HG02943 (cell line): ENCODE measurements at regions not wholly inside any gene's neighbourhood (a gene's known extent, or its start where the extent isn't known, plus 50 kb on each side); places are given as distances from the start of the nearest gene placed in this dataset.
"Not testable (repeated sequence)": the region's sequence is repeated elsewhere in the genome, so short reads cannot be mapped to it uniquely, and the experiment has no call there.

Source experiments
- ATAC-seq: cut with Tn5 transposase; IDR thresholded peaks from one replicate; pipeline ENCODE4 v1.9.1; 2021; ENCODE audit warnings: mild to moderate bottlenecking, low read depth, moderate library complexity; ENCODE audit not compliant: unreplicated experiment

DNA sequence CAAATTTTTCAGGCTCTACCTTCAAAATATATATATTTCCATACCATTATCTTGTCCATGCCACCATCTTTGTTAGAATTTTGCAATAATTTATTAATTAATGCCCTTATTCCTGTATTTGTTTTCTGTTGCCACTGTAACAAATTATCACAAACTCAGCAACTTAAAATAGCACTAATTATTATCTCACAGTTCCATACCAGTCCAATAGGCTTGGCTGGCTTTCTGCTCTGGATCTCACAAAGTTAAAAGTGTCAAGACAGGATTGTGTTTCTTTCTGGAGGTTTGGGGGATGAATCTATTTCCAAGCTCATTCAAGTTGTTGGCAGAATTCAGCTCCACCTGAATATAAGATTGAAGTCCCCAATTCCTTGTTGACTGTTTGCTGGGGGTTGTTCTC is 58.6 kb upstream of the SLC38A4 start:
- ATAC-seq, result no peak

DNA sequence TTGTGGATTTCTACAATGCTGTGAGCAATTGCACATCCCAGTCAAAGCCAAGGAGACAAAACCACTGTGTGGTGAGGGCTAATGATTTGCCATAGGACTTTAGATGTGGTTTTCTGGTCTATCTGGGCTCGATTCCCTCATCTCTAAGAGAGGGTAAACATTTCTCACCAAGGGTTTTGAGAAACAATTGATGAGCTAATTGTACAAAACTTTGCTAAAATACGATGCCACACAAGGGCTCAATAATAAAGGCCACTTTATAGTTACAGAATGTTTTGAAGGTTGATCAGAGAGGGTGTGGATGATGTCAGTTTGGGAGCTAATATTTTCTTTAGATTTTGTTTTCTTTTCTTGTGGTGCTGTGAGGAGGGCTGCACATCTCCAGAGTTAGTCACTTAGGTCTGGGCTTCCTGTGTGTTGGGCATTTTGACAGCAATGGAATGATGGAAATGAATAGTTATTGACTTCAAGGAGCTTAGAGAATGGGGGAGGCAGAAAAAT is 60.8 kb upstream of the SLC38A4 start:
- ATAC-seq, result no peak

DNA sequence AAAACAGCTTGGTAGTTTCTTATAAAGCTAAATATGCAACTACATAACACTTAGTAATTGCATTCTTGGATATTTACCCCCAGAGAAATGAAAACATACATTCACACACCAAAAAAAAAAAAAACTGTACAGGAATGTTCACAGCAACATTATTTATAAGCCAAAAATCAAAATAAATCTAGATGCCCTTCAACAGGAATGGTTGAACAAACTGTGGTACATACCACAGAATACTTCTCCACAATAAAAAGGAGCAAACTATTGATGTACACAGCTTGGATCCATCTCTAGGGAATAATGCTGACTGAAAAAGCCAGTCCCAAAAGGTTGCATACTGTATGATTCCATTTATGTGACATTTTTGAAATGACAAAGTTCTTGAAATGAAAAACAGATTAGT is 62.1 kb upstream of the SLC38A4 start:
- ATAC-seq, result no peak

DNA sequence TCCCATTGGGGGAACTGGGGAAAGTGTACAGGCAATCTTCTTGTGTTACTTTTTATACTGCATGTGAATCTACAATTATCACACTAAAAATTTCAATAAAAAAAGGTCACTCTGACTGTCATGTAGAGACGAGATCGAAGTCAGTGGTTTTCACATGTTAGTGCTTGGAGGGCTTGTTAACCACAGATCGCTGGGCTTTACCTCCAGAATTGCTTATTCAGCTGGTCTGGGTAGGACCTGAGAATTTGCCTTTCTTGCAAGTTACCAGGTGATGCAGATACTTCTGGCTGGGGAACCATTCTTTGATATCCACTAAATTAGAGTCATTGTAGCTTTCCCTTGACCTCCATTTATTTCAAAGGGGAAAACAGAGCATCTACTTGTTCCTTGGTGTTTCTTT is 62.8 kb upstream of the SLC38A4 start:
- no peak for ATAC-seq

DNA sequence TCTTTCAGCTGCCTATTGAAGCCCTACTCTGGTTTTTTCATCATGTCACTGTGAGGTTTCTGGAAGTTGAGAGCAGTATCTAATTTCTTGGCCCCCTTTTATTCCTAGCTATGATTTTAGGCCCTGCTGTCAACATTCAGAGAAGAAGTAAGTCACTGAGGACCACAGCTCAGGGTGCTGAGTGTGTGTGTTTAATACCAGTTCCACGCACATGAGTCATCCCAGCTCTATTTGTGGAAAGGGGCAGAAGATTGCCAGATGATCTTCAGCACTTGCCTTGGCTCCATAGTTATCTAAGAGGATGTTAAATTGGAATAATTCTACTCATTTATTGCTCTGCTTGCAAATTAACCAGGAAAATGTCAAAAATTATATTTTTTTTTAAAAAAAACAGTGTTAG is 65.5 kb upstream of the SLC38A4 start:
- ATAC-seq, result no peak

DNA sequence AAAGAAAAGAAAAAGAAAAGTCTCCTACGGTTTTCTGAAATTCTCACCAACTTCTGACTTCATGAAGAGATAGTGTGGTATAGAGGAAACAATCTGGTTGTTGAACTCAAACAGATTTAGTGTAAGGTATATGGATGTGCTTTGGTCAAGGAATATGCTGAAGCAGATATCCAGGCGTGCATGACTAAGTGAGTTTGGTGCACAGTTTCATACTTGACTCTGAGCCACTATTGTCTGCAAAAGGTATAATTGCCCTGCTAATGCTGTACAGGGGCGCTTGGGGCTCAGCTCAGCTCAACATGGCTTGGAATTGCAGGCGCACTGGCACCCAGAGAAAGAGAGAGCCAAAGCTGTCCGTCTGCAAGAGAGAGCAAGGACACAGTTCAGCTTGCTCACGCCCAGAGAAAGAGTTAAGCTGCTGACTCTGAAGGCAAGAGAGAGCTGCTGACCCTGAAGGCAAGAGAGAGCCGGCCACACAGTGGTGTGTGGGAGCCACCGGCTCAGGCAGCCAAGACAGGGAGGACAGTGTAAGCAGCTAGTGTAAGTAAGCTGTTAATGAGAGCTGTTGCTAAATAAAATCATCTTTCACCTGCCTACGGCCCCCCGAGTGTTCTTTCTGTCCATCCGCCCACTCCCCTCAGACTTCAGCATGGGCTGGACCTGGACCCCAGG is 66.4 kb upstream of the SLC38A4 start:
- no peak for ATAC-seq

DNA sequence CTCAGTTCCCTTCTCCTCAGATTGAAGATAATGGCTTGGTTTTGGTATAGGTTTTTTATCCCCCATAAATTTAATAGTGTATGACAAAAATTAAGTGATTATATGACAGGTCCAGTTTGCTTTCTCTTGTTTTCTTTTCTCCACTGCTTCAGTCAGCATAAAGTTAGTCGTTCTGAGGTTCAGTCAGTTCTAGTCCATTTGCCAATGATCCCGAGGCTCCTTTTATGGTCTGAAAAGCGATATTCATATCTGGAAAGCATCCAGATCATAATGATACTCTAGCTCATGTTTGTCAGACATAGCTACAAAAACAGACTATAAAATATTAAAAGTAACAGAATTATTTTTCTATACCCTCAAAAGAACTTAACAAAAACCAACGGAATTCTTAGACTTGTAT is 67.1 kb upstream of the SLC38A4 start:
- ATAC-seq, result no peak

DNA sequence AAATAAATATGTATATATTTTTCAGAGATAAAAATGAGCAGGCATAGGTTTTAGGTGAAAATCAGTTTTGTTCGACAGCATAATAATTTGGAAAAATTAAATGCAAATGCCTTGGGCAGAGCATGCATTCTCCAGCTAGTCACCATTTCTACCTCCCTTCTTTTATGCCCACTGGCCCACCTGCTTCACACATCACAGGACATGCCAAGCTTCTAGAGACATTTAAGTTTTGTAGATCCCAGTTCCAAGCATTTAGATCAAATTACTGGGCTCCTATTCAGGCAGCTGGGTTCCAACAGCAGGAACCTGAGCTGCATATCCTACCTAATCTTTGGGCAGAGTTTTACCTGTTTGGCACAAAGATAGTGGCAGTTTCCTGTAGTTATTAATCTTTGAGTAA is 67.6 kb upstream of the SLC38A4 start:
- no peak for ATAC-seq

DNA sequence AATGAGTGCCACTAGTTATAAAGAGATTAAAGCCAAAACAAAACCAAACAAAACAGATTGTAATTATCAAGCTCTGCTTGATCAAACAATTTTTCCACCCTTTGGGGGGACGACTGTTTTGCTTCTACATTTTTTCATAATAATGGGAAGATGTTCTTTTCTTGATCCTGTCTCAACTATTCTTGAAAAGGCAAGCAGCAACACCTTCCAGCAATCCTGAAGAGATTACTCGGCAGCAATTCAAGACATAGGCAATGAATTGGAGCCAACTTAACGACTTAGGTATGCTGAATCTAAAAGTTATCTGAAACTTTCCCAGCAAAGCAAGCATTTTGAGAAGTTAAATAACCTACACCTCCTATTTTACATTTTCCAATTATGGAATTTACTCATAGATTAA is 69.9 kb upstream of the SLC38A4 start:
- ATAC-seq, result no peak

DNA sequence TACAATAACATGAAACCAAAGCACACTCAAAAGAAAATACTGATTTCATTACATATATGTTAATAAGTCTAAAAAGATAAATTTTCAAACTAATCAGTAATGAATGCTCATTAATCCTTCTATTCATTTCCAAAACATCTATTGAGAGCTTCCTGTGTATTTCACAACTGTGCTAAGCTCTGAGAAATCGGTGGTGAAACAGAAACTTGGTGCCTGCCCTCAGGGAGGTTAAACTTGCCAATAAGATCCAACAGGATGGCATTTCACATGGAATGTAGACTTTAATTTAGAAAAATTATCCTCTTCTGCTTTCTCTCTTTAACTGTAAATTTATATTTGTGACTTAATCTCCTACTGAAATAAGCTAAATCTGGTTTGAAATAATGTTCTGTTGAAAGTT is 70.9 kb upstream of the SLC38A4 start:
- no peak for ATAC-seq

DNA sequence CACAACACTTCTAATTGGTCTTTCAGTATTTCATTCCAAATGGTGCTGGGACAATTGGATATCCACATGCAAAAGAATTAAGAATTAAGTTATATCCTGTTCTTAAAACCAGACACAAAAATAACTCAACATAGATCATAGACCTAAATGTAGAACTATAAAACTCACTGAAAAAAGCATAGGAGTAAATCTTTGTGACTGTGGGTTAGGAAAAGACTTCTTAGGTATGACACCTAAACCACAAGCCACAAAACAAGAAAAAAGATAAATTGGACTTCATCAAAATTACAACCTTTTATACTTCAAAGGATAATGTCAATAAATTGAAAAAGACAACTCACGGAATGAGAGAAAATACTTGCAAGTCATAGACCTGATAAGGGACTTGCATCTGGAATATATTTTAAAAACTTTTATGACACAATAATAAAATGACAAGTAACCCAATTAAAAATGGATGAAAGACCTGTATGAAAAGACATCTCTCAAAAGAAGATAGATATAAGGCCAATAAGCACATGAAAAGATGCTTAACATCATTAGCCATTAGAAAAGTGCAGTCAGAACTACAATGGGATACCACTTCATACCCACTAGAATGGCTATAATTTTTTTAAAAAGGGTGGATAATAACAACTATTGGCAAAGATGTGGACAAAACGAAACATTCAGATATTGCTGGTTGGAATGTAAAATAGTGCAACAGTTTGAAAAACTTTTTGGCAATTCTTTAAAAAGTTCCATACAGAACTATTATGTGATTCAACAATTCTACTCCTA is 72.5 kb upstream of the SLC38A4 start:
- no peak for ATAC-seq

DNA sequence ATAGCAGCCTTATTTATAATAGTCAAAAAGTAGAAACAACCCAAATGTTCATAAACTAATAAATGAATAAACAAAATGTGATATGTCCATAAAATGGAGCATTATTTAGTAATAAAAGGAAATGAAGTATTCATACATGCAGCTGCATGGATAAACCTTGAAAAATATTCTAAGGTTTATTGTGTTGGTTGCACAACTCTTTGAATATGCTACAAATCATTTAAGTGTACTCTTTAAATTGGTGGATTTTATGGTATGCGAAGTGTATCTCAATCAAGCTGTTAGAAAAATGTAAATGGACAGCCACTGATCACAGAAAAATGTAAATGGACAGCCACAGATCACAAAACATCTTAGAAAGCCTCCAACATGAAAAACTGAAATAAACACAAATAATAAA is 73.2 kb upstream of the SLC38A4 start:
- no peak for ATAC-seq

DNA sequence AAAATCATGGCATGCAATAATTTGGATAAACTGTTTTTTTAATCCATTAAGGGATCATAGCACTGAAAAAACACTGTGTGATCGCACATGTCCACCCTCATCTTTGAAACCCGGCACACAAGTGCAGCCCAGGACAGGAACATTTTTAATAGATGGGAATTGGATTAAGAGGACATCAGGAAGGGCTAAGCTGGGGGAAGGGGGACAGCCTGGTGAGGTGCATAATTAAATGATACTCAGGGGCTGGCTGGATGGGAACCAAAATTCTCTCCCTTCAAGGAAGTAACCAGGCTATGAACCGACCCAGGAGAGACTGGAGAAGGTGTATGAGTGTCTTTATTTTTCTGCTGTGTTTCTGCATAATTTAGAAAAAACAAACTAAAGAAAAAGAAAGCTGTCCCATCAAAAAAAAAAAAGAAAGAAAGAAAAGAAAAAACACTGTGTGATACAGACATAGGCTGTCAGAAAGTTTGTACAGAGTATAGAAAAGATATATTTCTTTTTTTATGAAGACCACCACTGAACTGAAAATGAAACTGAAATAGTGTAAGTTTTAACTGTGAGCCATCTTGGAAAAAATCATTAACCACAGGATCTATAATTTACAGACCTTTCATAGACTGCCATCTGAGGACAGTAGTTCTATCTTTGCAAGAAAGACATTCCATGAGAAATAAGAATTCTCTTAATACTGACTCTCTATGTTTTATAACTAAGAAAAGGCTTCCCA is 75.1 kb upstream of the SLC38A4 start:
- no peak for ATAC-seq

DNA sequence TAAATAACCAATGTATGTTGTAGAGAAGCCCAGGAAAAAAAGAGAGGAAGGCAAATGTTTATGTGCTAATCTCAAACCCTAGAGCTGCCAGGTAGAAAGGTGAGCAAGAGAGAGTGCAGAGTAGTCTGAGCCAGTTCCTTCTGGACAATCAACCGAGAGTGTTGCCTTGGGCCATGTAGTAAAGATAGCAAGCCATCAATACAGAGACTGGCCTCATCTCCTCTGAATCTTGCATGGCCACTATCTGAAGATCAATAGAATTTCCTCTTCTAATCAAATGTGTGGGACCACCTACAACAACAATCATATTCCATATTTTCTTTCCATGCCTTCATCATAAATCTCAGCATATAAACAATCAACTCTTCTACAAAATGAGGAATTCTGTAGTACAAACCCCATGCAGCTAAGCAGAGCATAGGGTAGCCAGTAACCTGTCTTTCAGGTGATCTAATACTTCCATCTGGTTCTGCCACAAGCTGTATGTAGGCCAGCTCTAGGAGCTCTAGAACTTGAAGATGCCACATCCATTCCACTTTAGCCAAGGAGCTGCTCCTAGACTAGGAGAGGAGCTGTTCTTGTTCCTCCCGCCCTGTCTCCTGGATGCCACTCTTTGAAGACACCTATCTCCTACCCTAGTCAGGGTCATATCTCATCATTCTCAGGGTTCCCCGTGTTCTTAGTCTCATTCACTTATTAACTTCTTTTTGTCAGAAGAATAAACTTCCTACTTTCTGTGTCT is 75.8 kb upstream of the SLC38A4 start:
- no peak for ATAC-seq

DNA sequence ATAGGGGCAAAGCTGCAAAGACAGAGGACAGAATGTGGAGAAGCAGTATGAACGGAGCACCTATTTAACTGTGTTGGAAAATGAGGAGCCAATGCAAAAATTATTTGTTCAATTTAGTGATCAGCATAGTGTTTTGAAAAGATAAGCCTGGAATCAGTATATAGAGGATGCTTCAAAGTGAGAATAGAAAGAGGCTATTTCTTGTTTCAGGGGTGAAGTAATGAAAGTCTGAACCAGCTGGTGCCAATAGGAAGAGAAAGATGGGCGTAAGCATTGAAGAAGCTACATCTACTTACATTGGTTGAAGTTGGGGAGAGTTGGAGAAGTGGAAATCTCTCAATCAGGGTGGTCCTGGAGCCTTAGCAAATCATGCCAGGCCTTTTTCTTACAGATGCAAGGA is 77.3 kb upstream of the SLC38A4 start:
- ATAC-seq, result no peak

DNA sequence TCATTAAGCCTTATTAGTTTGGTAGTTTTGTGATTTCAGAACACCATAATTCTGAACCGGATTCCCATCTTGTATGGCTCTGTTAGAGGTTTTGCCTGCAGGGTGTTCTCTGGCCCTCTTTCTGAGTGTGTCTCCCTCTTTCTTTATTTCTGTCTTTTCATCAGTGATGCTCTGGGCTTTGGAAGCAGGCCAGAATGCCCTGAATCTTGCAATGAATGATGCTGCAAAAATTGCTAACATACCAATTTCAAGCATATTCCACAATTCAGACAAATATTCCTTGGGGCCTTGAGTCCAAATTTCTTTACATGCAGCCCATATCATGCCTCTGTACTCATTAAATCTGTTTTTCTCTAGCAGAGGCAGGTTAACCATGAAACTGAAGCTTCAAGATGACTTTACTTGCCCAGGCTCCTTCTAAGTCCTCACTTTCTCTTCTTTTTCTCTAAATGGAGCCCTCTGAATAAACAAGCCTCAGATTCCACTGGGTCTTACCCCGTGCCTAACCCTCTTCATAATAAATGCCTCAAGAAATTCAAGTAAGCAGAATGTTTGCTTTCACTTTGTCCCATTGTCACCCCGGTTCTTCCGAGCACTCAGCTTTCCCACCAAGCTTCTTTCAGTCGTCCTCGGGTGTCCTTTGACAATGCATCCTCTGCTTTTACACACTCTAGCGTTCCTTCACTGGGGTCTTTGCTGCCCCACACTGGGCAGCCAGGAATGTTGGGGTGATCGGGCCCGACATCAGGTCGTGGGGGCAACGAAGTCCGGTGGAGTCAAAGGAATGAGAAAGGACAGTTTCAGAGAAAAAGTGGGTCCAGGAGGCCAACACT is 78.8 kb upstream of the SLC38A4 start:
- no peak for ATAC-seq

DNA sequence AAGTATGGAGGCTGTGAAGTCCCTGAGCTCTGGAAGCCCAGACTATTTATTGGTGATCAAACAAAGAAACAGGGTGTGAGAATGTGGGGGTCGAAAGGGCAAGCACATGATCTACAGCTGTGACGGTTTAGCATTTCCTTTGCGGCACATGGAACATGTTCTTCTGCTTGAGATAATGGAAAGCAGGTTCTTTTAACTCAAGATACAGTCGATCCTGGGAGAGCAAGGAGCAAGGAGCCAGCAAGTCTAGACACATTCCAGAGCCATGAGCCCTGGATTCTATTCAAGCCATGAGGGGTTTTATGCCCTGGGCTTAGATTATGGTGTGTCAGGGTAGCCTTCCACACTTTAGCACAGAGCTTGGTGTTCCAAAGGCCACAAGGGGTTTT is 79.4 kb upstream of the SLC38A4 start:
- not testable (repeated sequence) for ATAC-seq

DNA sequence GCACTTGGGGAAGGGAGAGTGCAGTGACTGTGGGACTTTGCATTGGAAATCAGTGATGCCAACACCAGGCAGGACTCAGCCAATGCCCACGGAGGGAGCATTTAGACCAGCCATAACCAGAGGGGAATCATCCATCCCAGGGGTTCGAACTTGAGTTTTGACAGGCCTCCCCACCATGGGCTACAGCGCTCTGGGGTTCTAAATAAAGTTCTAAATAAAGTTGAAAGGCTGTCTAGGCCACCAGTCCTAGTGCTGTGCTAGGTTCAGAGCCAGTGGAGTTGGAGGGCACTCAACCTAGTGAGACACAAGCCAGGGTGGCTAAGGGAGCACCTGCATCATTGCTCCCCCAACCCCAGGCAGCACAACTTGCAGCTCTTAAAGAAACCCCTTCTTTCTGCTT is 82.0 kb upstream of the SLC38A4 start:
- no peak for ATAC-seq

DNA sequence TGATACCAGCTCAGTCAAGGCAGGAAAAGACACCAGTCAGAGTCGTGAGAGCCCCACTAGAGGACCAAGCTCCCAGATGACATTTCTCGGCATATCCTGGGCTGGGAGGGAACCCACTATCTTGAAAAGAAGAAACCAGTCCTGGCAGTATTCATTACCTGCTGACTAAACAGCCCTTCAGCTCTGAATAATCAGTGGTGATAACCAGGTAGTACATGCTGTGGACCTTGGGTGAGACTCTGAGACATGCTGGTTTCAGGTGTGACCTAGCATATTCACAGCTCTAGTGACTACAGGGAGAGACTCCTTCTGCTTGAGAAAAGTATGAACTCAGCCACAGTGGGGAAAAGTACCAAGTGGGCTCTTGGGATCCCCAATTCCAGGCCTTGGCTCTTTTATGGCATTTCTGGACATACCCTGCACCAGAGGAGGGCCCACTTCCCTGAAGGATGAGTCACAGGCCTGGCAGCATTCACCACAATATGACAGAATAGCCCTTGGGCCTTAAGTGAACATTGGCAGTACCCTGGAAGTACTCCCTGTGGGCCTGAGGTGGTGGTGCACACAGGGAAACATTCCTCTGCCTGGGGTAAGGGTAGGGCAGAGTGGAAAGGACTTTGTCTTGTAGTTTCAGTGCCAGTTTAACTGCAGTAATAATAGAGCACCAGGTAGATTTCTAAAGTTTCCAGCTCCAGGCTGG is 82.6 kb upstream of the SLC38A4 start:
- no peak for ATAC-seq
